Choroid plexus epithelial cell (primary cell): ENCODE measurements at regions not wholly inside any gene's neighbourhood (a gene's known extent, or its start where the extent isn't known, plus 50 kb on each side); places are given as distances from the start of the nearest gene placed in this dataset.
A peak's percentile ranks its signal among the peaks of the same experiment; 100 is the strongest.

ENCODE experiments used
- DNase-seq: peaks from one replicate; pipeline ENCODE4 v3.0.0-alpha.2; 2010; ENCODE audit warnings: low read depth
- H3K4me3 ChIP-seq: 2 replicates; pipeline ENCODE4 v1.5.1; 2011; ENCODE audit warnings: low read depth, mild to moderate bottlenecking, control low read depth, low read length, moderate library complexity
- CTCF ChIP-seq: conservative IDR thresholded peaks from 2 replicates; pipeline ENCODE4 v1.5.1; 2011; ENCODE audit warnings: low read depth, mild to moderate bottlenecking, control low read depth, inconsistent platforms, low read length, moderate library complexity

- no peak for DNase-seq
- H3K4me3 ChIP-seq = no peak overlapping the region
- TF ChIP-seq CTCF = no peak
Observed at GRCh38 chr12:107567876-107568619, 117.6 kb upstream of the PWP1 start.

DNA sequence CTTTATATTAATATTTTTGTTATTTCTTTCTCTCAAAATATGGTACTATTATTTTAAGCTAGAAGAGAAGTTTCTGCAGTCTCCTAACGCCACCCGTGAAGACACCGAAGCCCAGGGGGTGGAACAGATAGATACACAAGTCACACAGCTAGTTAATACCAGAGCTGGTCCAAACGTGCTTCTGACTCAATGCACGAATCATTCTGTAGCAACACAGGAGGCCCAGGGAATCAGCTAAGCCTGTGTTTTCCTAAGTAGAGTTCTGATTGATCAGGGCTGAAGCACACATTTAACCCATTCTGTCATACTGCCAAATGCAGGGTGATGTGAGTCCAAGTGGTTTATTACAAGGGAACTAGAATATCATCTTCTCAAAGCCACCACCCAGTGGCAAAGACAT, 116.9 kb upstream of the PWP1 start:
- peak; percentile 31 for DNase-seq
- no peak overlapping the region for H3K4me3 ChIP-seq
- TF ChIP-seq CTCF = no peak

GRCh38 chr12:107570721-107571120, 114.9 kb upstream of the PWP1 start:
- peak; percentile 91 for DNase-seq
- TF ChIP-seq CTCF = no peak
- no peak overlapping the region for H3K4me3 ChIP-seq

DNA sequence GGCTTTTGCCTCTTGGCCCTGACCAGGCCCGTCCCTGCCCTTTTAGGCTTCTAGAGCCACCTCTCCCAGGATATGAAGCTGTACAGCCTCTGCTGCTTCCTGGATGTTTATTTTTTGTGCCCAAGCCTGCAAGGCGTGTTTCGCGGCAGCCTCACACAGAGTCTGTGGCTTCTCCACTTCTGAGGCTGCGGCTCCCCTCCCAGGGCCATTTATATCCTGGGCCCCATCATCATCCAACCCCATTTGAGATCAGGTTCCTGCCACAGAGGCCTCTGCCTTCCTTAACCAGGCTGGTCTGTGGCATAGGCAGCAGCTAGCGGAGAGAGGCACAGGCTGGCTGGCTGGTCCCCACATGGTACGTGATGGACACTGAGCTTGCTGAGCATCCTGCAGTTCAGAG, 114.1 kb upstream of the PWP1 start:
- no peak for TF ChIP-seq CTCF
- no peak overlapping the region for H3K4me3 ChIP-seq
- no peak for DNase-seq

DNA sequence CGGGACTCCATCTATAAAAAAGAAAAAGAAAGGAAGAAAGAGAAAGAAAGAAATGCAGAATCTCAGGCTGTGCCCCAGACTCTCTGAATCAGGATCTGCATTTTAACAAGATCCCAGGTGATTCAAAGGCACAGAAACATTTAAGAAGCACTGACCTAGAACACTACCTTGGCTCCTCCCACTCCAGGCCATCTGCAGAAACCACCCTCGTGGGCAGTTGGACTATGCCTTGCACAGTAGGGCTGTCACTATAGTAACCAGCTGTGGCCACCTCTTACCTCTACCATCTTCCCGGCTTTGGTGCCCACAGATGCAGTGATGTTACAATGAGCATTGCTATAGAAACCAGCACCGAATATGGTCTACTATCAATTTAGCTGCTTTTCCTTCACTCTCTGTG, 110.9 kb upstream of the PWP1 start:
- no peak overlapping the region for H3K4me3 ChIP-seq
- no peak for TF ChIP-seq CTCF
- DNase-seq = no peak

GRCh38 chr12:107580750-107581618, 104.6 kb upstream of the PWP1 start:
- no peak for TF ChIP-seq CTCF
- peak; percentile 23 for DNase-seq
- peak overlapping the region; percentile 47 for H3K4me3 ChIP-seq
